Upper lobe of right lung (tissue), 1 donor: ENCODE measurements at regions not wholly inside any gene's neighbourhood (a gene's known extent, or its start where the extent isn't known, plus 50 kb on each side); places are given as distances from the start of the nearest gene placed in this dataset.

ENCODE experiments used
- ATAC-seq: fragments of 200-7000 bp; cut with Tn5 transposase; one replicate; pipeline ENCODE4 v1.9.1; 2020; ENCODE audit warnings: mild to moderate bottlenecking, moderate library complexity
- DNase-seq: peaks from one replicate; pipeline ENCODE4 v3.0.0-alpha.2; 2020
- H3K27ac ChIP-seq: fragments of 200-600 bp; one replicate; pipeline ENCODE4 v1.8.0; 2022
- H3K27me3 ChIP-seq: fragments of 200-600 bp; one replicate; pipeline ENCODE4 v1.8.0; 2022; ENCODE audit warnings: mild to moderate bottlenecking
- H3K36me3 ChIP-seq: fragments of 200-600 bp; one replicate; pipeline ENCODE4 v1.8.0; 2022
- H3K4me1 ChIP-seq: fragments of 200-600 bp; one replicate; pipeline ENCODE4 v1.8.0; 2022
- H3K4me3 ChIP-seq: fragments of 200-600 bp; one replicate; pipeline ENCODE4 v1.8.0; 2022; ENCODE audit warnings: mild to moderate bottlenecking
- H3K9me3 ChIP-seq: fragments of 200-600 bp; one replicate; pipeline ENCODE4 v1.8.0; 2022
- intact Hi-C: fragments of 100-400 bp; cut with DNase I; formaldehyde crosslinking; loops from one replicate; pipeline ENCODE4 v1.11.0; 2022
- TF ChIP-seq, protein P1 (sequence below): fragments of 200-600 bp; IDR thresholded peaks from one replicate; pipeline ENCODE4 v1.8.0; 2022; ENCODE audit warnings: antibody characterized with exemption
- donor health status: DM: no; HTN: yes; CAD: no; lungs with severe emphysema.

DNA sequence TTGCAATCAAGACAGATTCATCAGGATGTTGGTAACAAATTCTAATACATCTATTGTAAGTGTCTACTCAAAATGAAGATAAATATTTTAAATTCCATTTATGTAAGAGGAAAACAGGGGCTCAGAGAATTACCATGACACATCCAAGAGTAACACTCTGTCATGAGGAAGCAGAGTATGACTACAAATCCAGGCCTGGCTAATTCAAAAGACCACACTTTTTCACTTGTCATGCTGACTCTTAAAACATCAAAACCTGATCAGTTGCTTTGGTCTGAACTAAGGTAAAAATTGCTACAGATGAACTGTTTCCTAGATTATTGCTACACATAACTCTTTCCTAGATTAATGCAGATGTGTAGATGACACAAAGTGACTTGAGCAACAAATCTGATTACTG, 880.6 kb downstream of the TSN start:
- no peaks in the 10 kb centered on the region for H3K36me3 ChIP-seq
- H3K27ac ChIP-seq = no peak overlapping the region
- no peaks in the 10 kb centered on the region for H3K9me3 ChIP-seq
- H3K27me3 ChIP-seq = no peaks in the 10 kb centered on the region
- no peak overlapping the region for H3K4me3 ChIP-seq
- no peak for ATAC-seq
- intact Hi-C loops = no loop called here
- no peaks in the 10 kb centered on the region for H3K4me1 ChIP-seq
- no peak for DNase-seq
- TF ChIP-seq, protein P1, sequence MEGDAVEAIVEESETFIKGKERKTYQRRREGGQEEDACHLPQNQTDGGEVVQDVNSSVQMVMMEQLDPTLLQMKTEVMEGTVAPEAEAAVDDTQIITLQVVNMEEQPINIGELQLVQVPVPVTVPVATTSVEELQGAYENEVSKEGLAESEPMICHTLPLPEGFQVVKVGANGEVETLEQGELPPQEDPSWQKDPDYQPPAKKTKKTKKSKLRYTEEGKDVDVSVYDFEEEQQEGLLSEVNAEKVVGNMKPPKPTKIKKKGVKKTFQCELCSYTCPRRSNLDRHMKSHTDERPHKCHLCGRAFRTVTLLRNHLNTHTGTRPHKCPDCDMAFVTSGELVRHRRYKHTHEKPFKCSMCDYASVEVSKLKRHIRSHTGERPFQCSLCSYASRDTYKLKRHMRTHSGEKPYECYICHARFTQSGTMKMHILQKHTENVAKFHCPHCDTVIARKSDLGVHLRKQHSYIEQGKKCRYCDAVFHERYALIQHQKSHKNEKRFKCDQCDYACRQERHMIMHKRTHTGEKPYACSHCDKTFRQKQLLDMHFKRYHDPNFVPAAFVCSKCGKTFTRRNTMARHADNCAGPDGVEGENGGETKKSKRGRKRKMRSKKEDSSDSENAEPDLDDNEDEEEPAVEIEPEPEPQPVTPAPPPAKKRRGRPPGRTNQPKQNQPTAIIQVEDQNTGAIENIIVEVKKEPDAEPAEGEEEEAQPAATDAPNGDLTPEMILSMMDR = no peak

DNA sequence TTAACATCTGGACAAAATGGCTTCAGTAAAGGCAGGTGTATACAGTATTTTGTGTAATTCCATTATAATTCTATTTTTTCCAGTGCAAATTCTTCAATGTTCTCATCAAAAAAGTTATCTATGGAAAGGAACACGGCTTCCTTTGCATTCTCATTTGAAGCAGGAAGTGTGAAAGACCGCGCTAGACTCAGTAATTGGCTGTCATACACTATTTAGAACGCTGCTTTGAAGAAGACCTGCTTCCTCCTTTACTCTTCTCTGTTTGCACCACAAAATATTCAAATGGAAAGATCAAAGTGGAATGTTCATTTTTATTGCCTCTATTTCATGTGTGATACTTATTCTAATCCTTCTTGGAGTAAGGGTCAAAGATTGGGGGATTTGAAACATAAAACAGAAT, 883.7 kb downstream of the TSN start:
- no peaks in the 10 kb centered on the region for H3K36me3 ChIP-seq
- TF ChIP-seq, protein P1 = no peak
- no peak for DNase-seq

DNA sequence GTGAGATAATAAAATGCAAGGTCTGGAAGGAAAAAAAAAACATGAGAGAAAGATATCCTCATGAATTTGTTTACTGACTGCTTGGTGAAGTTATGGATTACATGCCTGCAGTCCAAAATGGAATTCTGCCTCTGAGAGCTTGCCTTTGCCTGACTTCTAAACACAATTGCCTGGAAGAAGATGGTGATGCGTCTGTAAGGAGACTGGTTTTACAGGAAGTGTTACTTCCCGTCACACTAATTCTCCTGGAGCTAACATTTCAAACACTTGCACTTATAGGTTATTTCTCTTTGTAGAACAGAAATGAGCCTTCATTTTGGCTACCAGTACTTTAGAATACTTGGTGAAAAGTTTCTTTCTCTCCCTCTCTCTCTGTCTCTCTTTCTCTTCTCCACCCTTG, 884.3 kb downstream of the TSN start:
- Histone ChIP-seq H3K27ac (no peak overlapping the region), H3K36me3 (no peaks in the 10 kb centered on the region), H3K4me3 (no peak overlapping the region), H3K27me3 (no peaks in the 10 kb centered on the region), H3K4me1 (no peaks in the 10 kb centered on the region), H3K9me3 (no peaks in the 10 kb centered on the region)
- intact Hi-C loops = no loop called here
- TF ChIP-seq, protein P1 = no peak
- DNase-seq (no peak), ATAC-seq (no peak)

More for the DNA sequence above, 883.7 kb downstream of the TSN start:
- no peak for ATAC-seq
- Histone ChIP-seq H3K27me3 (no peaks in the 10 kb centered on the region), H3K4me1 (no peaks in the 10 kb centered on the region), H3K27ac (no peak overlapping the region), H3K9me3 (no peaks in the 10 kb centered on the region), H3K4me3 (no peak overlapping the region)
- intact Hi-C loops = no loop called here

DNA sequence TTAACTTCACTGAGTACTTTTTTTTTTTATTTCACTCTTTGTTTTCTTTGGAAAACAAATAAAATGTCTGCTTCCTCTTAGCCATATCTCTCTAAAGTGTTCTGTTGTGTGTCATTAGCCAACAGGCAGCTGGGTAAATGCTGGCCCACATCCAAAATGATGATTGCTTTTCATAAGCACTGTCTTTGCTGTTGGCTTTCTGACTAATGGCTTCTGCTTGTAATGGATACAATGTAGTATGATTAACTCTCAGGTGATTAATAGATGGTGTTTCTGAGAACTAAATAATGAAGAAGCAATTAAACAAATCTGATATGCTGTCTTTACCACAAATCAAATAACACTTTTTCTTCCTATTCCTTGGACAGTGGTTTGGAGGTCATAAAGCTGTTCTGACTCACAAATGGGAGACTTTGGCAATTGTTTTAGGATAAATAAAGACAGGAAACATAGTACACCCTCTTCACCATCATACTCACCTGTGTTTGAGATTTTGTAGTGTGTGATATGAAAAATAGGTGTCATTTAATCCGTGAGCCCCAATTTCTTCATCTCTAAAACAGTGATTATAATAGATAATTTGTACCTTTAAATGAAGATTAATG, 888.4 kb downstream of the TSN start:
- Histone ChIP-seq H3K36me3 (no peaks in the 10 kb centered on the region), H3K27ac (no peak overlapping the region), H3K27me3 (no peaks in the 10 kb centered on the region), H3K4me1 (no peaks in the 10 kb centered on the region), H3K9me3 (no peaks in the 10 kb centered on the region), H3K4me3 (no peak overlapping the region)
- ATAC-seq (no peak), DNase-seq (no peak)
- intact Hi-C loops = no loop called here
- TF ChIP-seq, protein P1 = no peak

DNA sequence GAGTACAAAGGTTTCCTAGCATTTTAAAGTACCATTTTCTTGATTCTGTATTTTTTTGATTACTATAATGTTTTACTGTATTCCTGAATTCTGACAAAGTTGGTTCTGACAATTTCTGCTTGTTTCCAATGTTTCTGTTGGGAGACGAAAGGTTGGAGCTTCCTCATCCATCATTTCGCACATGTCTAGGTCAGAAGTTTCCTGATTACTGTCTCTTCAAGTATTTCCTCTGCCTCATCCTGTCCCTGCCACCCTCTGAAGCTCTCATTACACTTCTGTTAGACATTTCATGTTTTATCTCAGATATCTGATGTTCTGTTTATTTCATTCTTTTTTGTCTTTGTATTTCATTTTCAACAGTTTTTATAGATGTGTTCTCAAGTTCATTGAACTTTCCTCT, 895.8 kb downstream of the TSN start:
- TF ChIP-seq, protein P1 = no peak
- no peak overlapping the region for H3K27ac ChIP-seq
- no peaks in the 10 kb centered on the region for H3K27me3 ChIP-seq
- intact Hi-C loops = no loop called here
- ATAC-seq (no peak), DNase-seq (no peak)
- no peak overlapping the region for H3K4me3 ChIP-seq
- no peaks in the 10 kb centered on the region for H3K9me3 ChIP-seq
- H3K36me3 ChIP-seq = no peaks in the 10 kb centered on the region
- no peaks in the 10 kb centered on the region for H3K4me1 ChIP-seq

DNA sequence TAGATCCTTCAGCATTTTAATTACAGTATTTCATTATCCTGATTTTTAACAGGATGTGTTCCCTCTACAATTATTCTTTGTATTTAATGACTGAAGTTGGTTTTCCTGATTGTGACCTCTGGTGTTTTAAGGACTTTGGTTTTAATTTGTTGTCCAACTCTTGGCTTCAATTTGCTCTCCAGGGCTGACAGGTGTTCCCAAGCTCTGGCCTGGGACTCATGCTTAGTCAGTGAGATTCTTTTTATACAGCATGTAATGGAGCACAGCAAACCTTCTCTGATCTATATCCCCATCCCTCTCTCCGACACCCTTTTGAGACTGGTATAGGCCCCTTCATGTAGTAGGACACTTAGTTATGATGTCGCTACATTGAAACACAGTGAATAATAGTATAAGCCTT, 896.3 kb downstream of the TSN start:
- Histone ChIP-seq H3K4me1 (no peaks in the 10 kb centered on the region), H3K27me3 (no peaks in the 10 kb centered on the region), H3K36me3 (no peaks in the 10 kb centered on the region), H3K9me3 (no peaks in the 10 kb centered on the region), H3K4me3 (no peak overlapping the region), H3K27ac (no peak overlapping the region)
- intact Hi-C loops = no loop called here
- ATAC-seq (no peak), DNase-seq (no peak)
- TF ChIP-seq, protein P1 = no peak
